ENCODE measurements at regions not wholly inside any gene's neighbourhood (a gene's known extent, or its start where the extent isn't known, plus 50 kb on each side); places are given as distances from the start of the nearest gene placed in this dataset.

DNA sequence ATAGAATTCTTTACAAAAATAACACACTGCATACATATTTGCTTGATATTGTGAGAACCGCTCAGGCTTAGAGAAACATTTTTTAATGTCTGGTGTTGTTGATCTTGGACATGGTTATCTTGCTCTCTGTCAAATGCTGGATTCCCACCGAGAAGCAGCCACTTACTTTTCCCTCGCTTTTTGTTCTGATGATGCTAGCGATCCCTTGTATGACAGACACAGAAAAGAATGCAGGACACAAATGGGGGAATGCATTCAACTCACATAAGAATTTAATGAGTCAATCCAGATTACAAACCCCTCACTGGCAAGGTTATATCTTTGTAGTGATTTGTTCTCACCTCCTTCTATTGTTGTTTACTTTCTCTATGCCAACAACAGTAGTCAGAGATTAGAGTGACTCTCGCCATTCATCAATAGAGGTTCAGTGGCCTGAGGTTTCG is 76.8 kb upstream of the AKT3 start:
- no peaks in the 10 kb centered on the region for H3K36me3 ChIP-seq (replicated peaks in 1 of 2; ENCODE audit: control insufficient read depth in 1 of 2, insufficient read depth in 2 of 2, low read length in 2 of 2)
- H3K79me2 ChIP-seq (ENCODE audit: insufficient read depth, low read length): no peaks in the 10 kb centered on the region
- Mint-ChIP-seq H3K4me3 (no peak overlapping the region), H3K27ac (no peak overlapping the region), H3K9me3 (peaks cover 0 to 3% (median 0%) of the 10 kb centered on the region in 7 donors), H3K4me1 (peaks cover 31% of the 10 kb centered on the region), H3K36me3 (no peaks in the 10 kb centered on the region), H3K27me3 (ENCODE audit: low read depth in 3 of 3) (peaks cover 0 to 3% (median 0%) of the 10 kb centered on the region in 3 donors)
- H3K4me3 ChIP-seq (replicated peaks in 1 of 3; ENCODE audit: low read depth in 2 of 3, low read length in 3 of 3): no peak overlapping the region
- H3K27ac ChIP-seq (ENCODE audit: low read depth in 1 of 2, low read length in 2 of 2): no peak overlapping the region
- no peak for DNase-seq
- H4K20me1 ChIP-seq (ENCODE audit: insufficient read depth, low read length): no peaks in the 10 kb centered on the region
- 100% methylated on average over 2 of the region's 6 CpGs for WGBS (ENCODE audit: insufficient coverage)
- no peaks in the 10 kb centered on the region for H3K9me3 ChIP-seq (replicated peaks in 1 of 2; ENCODE audit: control insufficient read depth in 1 of 2, insufficient read depth in 1 of 2, low read length in 2 of 2)
- no peak overlapping the region for H3K4me2 ChIP-seq (replicated peaks; ENCODE audit: extremely low read depth, low read length, poor library complexity, severe bottlenecking)
- intact Hi-C loops (cut with micrococcal nuclease): no loop called here
- no peaks in the 10 kb centered on the region for H3K27me3 ChIP-seq (ENCODE audit: control insufficient read depth in 2 of 2, insufficient read depth in 2 of 2, low read length in 2 of 2)
- no peak overlapping the region for H3K9ac ChIP-seq (ENCODE audit: insufficient read depth, low read length, poor library complexity, severe bottlenecking)
- TF ChIP-seq, protein P1, sequence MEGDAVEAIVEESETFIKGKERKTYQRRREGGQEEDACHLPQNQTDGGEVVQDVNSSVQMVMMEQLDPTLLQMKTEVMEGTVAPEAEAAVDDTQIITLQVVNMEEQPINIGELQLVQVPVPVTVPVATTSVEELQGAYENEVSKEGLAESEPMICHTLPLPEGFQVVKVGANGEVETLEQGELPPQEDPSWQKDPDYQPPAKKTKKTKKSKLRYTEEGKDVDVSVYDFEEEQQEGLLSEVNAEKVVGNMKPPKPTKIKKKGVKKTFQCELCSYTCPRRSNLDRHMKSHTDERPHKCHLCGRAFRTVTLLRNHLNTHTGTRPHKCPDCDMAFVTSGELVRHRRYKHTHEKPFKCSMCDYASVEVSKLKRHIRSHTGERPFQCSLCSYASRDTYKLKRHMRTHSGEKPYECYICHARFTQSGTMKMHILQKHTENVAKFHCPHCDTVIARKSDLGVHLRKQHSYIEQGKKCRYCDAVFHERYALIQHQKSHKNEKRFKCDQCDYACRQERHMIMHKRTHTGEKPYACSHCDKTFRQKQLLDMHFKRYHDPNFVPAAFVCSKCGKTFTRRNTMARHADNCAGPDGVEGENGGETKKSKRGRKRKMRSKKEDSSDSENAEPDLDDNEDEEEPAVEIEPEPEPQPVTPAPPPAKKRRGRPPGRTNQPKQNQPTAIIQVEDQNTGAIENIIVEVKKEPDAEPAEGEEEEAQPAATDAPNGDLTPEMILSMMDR (IDR thresholded peaks at IDR 0.05): no peak
- peaks cover 23% of the 10 kb centered on the region in 2 donors for H3K4me1 ChIP-seq (ENCODE audit: control insufficient read depth in 1 of 2, insufficient read depth in 2 of 2, low read length in 2 of 2)
- H2AFZ ChIP-seq (ENCODE audit: insufficient read depth, low read depth, low read length, poor library complexity, severe bottlenecking): no peak overlapping the region

DNA sequence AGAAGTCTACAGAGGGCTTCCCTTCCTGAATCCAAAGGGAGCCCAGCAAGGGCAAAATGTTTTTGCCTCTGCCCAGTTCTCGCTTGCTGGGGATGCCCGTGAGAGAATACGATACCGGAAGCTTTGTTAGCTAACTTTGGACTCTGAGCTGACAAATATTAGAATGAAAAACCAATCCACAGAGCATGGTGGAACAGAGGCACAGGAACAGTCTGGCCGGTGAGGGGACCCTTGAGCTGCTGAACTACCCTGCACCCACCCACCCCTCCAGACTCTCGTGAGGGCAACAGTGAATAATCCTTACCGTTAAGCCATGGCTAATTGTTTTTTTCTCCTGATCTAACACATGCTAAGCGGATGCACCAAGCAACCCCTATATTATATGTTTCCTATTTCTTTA is 76.3 kb upstream of the AKT3 start:
- Histone ChIP-seq H3K4me3 (replicated peaks in 1 of 3; ENCODE audit: low read depth in 2 of 3, low read length in 3 of 3) (no peak overlapping the region), H3K27me3 (ENCODE audit: control insufficient read depth in 2 of 2, insufficient read depth in 2 of 2, low read length in 2 of 2) (no peaks in the 10 kb centered on the region), H3K4me2 (replicated peaks; ENCODE audit: extremely low read depth, low read length, poor library complexity, severe bottlenecking) (no peak overlapping the region), H3K27ac (ENCODE audit: low read depth in 1 of 2, low read length in 2 of 2) (no peak overlapping the region), H3K4me1 (ENCODE audit: control insufficient read depth in 1 of 2, insufficient read depth in 2 of 2, low read length in 2 of 2) (peaks cover 23% of the 10 kb centered on the region in 2 donors), H2AFZ (ENCODE audit: insufficient read depth, low read depth, low read length, poor library complexity, severe bottlenecking) (no peak overlapping the region), H3K36me3 (replicated peaks in 1 of 2; ENCODE audit: control insufficient read depth in 1 of 2, insufficient read depth in 2 of 2, low read length in 2 of 2) (no peaks in the 10 kb centered on the region), H3K9me3 (replicated peaks in 1 of 2; ENCODE audit: control insufficient read depth in 1 of 2, insufficient read depth in 1 of 2, low read length in 2 of 2) (no peaks in the 10 kb centered on the region), H3K79me2 (ENCODE audit: insufficient read depth, low read length) (no peaks in the 10 kb centered on the region), H3K9ac (ENCODE audit: insufficient read depth, low read length, poor library complexity, severe bottlenecking) (no peak overlapping the region), H4K20me1 (ENCODE audit: insufficient read depth, low read length) (no peaks in the 10 kb centered on the region)
- no peak for DNase-seq
- intact Hi-C loops (cut with micrococcal nuclease): no loop called here
- TF ChIP-seq, protein P1 (IDR thresholded peaks at IDR 0.05): no peak
- H3K4me3 Mint-ChIP-seq: no peak overlapping the region
- peaks cover 0 to 3% (median 0%) of the 10 kb centered on the region in 7 donors for H3K9me3 Mint-ChIP-seq
- peaks cover 30% of the 10 kb centered on the region for H3K4me1 Mint-ChIP-seq
- no peak overlapping the region for H3K27ac Mint-ChIP-seq
- no peaks in the 10 kb centered on the region for H3K36me3 Mint-ChIP-seq
- 96% methylated on average over 4 of the region's 8 CpGs for WGBS (ENCODE audit: insufficient coverage)
- H3K27me3 Mint-ChIP-seq (ENCODE audit: low read depth in 3 of 3): peaks cover 0 to 3% (median 0%) of the 10 kb centered on the region in 3 donors

Data from CD14-positive monocyte (primary cell).